Right renal pelvis (tissue), 4 donors: ENCODE measurements at regions not wholly inside any gene's neighbourhood (a gene's known extent, or its start where the extent isn't known, plus 50 kb on each side); places are given as distances from the start of the nearest gene placed in this dataset.
"Not testable (repeated sequence)": the region's sequence is repeated elsewhere in the genome, so short reads cannot be mapped to it uniquely, and the experiment has no call there.

Experiments
- DNase-seq, 4 donors: peaks; one replicate each; pipeline ENCODE4 v3.0.0-alpha.2; 2013; ENCODE audit warnings: low read depth in 4 of 4, low spot score in 3 of 4, missing footprints in 1 of 4

DNA sequence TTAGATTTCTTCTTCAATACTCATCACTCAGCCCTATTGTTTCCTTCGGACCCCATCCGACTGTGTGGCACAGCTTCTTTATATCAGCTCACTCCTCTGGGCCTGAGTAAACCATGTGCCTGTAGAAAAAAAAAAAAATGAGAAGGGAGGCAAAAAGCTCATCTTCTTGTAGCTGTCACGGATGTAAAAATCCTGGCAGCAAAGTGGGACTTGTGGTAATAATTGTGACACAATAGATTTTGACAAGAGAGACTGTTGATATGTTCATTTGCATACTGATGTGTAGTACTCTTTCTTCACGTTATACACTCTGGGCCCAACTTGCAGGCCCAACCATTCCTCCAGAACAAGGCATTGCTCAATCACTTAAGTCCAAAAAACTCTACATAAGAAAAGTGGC is 270.0 kb upstream of the SMIM21 start:
- DNase-seq: no peak

DNA sequence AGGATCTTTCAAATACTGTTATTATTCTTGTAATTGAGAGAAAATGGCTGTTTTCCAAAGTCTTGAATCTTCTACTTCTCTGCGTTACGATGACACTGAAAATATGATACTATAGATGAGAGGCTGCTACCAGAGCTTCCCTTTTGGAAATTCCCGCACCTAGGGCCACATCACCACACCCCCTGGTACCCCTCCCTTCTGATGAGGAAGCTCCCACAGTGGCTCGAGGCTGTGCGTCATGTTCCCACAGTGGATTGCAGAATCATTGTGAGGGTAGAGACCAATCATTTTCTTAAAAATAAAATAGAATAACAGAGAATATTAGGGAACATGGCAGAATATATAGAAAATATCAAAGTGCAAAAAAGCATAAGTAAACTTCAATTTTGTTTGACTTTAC is 268.9 kb upstream of the SMIM21 start:
- DNase-seq: no peak

DNA sequence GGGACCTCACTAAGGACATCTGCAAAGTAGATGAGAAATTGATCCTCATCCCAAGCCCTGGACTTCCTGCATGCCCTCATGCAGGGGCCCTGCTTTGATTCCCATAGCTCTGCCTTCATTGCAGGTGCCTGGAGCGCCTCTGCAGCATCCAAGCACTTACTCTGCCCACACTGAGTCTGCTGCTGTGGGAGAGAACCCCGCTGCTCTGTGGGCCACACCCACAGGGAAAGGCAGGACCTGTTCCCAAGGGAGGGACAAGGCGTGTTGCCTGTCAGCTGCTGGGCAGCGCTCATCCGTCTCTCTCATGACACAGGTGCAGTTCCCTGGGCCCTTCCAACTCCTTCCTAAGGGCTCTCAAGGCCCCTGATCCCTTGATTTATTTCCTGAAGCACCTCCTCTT is 266.8 kb upstream of the SMIM21 start:
- DNase-seq: no peak

DNA sequence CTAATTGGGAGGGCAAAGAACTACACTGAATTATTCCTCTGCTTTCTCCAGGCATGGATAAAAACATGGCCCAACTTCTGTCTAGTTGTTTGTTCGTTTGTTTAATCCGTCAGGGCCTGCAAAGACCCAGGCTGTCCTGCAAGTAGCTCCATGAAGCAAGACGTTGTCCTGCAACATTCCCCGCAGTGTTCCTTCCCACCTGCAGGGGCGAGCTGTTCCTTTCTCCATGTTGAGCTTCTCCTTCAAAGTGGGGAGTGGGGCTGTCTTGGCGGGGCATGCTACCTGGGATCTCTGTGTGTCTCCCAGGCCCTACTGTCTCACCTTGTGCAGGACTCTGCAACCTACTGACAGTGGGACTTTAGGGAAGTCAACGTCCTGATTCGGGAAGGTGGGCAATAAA is 264.0 kb upstream of the SMIM21 start:
- no peak for DNase-seq

DNA sequence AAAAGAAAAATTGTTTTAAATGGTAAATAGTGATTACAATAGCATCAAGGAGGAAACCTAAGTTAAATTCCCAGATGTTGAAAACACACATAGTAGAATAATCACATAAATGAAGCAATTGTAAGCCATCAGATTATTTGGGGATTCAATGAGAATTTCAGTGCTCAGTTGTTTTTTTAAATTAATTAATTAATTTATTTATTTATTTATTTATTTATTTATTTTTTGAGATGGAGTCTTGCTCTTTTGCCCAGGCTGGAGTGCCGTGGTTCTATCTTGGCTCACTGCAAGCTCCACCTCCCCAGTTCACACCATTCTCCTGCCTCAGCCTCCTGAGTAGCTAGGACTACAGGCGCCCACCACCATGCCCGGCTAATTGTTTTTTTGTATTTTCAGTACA is 262.8 kb upstream of the SMIM21 start:
- not testable (repeated sequence) for DNase-seq

DNA sequence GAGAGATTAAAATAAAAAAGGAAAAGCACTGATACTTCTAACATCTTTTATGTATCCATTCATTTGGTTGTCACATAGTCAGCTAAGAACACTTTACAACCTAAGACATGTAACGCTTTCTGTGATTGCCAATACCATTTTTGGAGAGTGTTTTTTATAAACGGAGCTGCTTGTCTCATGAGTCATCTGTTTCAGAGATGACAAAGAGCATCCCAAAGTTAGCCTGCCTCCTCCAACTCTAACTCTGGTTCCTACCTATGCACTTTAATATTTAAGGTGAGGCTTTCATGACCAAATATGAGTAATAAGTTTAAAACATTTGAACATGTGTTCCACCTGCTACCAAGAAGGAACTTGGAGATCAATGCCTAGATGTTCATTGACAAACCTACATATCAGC is 260.1 kb upstream of the SMIM21 start:
- no peak for DNase-seq

DNA sequence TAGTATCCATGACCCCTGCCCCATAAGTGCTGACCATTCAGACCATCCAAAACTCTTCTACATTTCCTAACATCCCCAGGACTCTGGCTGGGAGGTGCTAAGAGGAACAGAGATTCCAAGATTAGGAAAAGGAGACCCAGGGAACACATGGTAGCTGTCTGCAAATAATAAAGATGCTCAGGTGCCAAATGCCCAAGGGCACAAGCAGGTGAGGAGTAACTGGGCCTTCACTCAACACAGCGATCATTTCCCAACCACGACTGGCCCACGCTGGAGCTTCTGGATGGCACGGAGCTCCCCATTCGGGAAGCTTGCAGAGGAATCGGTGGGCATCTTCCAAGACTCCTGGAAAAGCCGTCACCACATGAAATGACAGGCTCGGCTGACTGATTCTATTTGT is 255.9 kb upstream of the SMIM21 start:
- DNase-seq: no peak

DNA sequence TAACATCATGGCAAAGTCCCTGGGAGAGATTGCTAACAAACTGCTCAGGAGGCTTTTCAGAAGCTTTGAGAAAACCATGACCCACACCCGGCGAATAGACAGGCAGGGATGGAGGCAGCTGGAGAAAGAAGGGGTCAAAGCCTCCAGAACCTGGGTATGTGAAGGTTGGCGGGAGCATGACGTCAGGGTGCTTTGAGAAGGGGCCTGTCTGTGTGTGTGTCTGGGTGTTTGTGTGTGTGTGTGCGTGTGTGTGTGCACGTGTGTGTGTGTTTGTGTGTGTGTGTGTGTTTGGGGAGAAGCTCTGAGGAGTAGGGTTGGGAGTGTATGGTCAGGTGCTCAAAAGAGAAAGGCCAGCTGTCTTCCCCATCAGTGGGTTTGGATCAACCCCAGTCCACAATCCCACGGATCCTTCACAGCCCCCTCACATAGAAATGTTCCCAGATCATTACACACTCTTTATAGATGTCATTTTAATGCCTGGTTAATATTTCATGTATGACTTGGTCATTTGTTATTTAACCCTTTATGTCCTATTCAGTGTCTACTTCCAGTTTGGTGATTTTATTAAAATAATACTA is 254.1 kb upstream of the SMIM21 start:
- DNase-seq: no peak

DNA sequence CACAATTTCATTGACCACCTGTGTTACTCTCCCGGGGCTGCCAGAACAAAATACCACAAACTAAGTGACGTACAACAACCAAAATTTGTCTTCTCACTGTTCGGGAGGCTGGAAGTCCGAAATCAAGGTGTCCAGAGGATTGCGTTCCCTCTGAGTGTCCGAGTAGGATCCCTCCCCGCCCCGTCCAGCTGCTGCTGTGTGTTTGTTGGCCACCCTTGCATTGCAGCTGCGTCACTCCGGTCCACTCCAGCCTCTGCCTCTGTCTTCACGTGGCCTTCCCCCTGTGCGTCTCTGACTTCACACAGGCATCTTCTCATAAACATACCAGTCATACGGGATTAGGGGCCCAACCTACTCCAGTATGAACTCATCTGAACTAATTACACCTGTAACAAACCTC is 251.8 kb upstream of the SMIM21 start:
- no peak for DNase-seq

DNA sequence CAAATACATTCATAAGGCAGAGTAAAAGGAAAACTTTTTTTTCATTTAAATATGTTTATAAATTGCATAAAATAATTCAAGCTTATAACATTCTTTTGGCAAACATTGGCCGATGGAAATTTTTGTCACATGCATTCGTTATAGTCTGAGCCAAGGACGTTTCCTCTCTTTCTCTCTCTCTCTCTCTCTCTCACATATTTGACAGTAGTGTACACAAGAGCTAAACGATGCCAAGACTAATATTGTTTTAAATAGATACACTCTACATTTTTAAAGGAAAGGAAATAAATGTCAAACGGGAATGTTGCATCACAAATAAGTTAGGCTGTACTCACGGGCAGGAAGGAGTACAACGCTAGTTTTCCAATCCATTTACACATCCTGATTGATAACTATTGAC is 251.1 kb upstream of the SMIM21 start:
- no peak for DNase-seq

DNA sequence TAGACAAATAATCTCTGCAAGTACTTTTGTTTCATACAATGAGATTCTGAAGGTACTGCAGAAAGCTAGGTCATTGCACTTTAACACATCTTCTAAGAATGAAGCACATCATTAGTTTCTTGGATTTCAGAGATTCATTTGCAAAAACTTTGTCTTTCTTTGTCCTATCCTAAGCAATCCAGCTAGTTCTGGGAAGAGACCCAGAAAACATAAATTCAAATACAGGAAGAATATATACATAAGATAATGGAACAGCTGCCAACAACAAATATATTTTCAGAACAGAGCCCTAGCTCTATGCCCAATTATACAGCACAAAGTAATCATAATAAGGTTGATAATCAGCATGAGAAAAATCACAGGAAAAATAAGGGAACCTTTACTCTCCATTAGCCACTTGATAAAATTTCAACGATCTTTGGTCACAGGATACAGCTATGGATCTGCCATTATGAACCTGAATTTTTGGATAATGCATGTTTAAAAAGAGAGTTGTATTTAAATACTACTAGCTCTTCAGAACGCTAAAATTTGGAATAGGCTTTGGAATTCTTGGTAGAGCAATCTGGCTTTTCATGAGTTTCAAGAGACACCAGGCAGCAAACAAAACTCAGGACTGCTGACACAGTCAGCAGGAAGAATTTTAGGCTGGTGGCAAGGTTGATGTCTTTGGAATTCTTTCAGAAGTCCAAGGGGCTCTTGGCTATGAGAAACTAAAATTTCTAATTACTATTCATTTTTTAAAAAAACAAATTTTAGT is 250.4 kb upstream of the SMIM21 start:
- no peak for DNase-seq

DNA sequence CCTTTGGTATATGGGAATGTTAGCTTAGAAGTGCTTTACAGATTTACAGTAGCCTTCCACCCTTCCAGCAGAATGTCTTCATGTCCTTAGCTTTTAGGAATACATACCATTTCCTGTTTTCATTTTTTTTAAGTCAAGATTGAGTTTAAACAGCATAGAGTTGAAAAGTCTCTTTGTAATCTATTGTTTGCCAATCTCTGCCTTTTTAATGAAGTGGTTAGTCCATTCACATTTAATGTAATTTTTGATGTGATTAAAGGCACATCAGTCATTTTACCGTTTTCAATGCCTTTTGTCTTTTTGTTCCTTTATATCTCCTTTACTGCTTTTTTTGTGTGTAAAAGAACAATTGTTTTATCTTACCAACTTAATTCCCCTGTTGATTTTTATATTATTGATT is 233.4 kb upstream of the SMIM21 start:
- no peak for DNase-seq

DNA sequence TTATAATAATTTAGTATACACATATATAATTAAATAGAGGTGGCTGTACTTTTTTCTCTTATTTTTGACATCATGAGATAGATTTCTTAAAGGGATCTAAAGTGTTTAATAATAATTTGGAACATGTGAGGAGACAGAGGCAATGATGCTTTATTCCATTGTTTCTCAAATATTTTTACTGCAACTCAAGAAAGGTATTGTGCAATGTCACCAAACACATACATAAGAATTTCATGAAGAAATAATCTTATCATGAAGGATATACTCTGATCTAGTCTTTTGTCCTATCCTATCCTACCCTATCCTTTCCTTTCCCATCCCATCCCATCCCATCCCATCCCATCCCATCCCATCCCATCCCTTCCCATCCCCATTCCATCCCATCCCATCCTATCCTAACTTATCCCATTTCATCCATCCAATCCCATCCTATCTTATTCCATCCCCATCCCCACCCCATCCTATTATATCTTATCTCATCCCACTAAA is 232.1 kb upstream of the SMIM21 start:
- DNase-seq: no peak

DNA sequence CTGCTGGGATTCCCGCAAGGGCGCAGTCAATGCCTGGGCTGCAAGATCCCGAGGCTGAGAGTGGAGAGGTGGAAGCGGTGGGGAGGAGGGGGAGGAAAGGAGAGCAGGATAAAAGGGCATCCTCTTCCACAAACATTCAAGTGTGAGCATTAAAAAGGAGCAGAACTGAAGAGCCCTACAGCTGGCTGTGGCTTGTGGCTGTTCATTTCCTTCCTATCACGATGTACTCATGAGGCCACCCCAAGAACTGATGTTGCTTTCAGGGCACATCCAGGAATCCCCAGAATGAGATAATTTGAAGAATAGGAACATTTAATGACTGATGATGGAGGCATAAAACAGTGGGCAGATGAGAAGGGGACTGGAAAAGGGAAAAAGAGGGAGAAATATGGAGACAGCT is 230.8 kb upstream of the SMIM21 start:
- DNase-seq: no peak

DNA sequence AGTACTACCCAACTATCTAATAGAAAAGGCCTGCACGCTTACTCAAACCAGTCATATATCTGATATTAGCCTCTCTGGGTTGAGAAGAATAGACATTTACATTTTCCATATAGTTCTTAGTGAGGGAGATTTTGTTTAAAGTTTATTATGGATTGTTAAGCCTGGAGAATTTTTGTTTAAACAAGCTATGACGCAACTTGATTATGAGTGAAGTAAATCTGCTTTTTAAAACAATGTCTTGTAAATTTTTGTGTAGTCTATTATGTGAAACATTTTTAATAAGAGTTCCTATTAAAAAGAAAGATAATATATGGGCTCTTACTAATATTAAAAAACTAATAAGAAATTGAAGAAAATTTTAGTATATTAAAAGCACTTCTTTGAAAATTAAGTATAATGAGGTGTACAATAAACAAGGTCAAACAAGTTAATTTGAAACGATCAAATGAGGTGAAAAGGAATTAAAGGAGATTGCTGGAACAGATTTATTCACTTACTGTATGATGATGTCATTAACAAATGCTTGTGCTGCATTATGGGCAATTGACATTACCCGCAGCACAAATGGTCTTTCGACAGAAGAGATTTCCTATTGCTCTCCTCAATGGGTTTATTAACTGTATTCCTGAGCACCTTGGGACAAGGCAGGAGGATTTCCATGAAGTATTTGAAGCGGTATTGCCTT is 229.2 kb upstream of the SMIM21 start:
- no peak for DNase-seq

DNA sequence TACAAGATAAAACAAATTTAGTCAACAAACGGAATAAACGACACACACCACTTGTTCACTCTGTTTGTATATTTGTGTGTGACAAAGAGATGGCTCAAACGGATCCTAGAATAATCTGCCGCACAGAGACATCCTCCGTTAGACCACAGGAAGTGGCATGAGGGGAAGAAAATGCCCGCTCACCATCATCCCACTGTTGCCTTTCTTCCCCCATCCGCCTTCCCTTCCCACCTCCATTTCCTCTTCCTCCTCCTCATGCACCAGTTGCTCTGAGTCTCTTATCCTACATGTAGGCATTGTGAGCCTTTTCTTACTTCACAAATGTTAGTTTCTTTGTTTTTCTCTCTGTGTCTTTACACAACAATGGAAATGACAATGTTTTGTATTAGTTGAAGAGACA is 228.5 kb upstream of the SMIM21 start:
- DNase-seq: no peak

DNA sequence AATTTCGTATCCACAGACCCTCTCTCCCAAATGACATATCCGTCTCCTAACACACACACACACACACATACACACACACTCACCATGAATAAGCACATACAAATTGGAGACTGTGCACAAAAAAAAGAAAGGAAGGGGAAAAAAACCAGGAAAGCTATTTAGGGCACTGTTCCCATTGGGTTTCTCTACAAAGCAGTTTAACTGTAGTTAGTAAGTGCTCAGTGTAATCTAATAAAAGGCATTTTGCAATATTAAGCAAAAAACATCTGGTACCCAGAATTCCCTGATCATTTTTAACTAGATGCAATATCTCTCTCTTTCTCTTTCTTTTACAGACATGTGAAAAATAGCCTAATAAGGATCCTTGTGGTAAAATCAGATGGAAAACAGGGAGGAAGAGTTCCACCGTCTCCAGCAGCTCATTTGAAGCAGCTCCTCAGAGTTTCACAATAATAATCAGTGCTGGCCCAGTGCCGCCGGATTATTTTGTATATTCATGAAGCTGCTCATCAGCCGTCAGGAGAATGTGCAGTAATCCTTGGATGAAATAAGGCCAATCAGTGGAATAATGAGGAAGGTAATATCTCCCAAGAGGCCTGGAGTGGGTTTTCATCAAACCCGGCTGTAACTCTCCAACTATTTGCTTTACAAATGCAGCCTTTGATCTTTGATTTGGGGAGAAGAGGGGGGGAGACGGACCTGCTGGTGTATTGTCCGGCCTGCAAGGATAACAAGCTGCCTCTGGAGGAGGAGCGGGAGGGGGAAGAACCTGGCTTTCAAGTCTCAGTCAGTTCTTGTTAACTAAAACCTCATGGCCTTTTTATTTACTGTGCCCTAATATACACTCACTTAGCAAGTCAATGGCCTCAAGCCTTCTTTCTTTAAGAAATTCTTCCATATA is 227.6 kb upstream of the SMIM21 start:
- DNase-seq: no peak

DNA sequence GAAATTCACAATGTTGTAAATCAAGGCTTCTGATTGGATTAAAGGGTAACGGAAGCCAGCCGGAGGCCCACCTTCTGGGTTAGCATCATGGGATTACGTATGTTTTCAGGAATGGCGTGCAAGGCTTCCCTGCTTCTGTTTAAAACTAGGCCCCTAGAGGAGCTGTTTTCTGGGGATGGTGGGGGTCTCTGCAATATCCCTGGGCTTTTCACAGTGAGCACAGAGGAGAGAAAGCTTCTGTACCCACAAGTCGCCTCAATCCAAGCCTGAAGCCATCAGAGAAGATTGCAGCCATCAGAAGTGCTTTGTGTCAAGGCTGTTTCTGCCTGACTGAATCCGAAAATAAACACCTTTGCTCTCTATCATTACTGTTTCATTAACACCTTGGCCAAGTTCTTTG is 226.9 kb upstream of the SMIM21 start:
- DNase-seq: no peak

DNA sequence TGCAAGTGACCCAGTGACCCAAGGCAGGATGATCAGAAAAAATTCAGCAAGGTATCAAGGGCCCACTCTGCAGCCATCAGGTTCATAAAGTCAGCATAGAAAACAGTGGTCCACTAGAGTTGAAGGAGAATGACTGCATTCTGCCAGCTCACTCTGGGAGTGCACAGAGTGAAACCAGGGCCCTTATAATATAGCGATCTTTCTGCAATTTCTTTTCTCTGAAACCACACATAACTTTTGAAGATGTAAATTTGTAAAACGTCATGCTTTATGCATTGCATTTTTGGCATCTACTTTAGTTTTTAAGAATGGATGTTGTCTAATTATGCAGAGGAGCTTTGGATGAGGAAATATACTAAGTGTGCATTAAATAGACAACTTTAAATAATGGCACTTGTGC is 225.0 kb upstream of the SMIM21 start:
- DNase-seq: no peak

DNA sequence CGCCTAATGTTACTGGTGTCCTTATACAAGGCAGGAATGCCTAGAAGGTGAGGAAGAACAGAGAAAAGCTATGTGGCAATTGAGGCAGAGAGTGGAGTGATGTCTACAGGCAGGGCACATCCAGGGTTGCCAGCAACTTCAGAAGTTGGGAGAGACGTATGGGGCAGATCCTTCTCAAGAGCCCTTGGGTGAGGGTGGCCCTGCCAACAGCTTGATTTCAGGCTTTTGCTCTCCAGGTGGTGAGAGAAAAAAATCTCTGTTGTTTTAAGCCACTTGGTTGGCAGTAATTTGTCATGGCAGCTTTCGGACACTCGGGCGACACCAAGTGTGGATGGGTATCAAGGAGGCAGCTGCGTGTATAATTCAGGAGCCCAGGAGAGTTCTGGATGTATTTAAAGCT is 217.4 kb upstream of the SMIM21 start:
- no peak for DNase-seq

DNA sequence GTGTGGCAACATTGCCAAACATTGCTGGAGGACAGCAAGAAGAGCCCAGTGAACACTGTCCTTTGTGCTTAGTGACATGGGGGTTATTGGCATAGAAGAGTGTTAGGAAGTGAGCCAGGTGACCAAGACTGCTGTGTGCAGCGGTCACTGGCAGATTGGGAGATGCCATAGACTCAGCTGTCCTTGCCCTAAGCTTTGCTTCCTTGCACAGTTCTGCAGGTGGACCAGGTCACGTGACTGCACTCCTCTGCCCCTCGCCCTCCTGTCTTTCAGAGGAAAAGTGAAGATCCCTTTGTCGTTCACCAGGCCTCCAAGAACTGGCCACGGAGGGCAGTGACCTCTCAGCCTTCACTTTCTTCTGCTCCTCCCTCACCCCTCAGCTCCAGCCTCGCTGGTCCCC is 215.6 kb upstream of the SMIM21 start:
- no peak for DNase-seq
